ENCODE measurements at regions not wholly inside any gene's neighbourhood (a gene's known extent, or its start where the extent isn't known, plus 50 kb on each side); places are given as distances from the start of the nearest gene placed in this dataset.

GRCh38 chr6:77299931-77300330 is 163.4 kb downstream of the HTR1B start:
- DNase-seq (ENCODE audit: low read depth): no peak
- H3K4me3 ChIP-seq (ENCODE audit: low read depth, low read length): no peak overlapping the region
- TF ChIP-seq, protein P1, sequence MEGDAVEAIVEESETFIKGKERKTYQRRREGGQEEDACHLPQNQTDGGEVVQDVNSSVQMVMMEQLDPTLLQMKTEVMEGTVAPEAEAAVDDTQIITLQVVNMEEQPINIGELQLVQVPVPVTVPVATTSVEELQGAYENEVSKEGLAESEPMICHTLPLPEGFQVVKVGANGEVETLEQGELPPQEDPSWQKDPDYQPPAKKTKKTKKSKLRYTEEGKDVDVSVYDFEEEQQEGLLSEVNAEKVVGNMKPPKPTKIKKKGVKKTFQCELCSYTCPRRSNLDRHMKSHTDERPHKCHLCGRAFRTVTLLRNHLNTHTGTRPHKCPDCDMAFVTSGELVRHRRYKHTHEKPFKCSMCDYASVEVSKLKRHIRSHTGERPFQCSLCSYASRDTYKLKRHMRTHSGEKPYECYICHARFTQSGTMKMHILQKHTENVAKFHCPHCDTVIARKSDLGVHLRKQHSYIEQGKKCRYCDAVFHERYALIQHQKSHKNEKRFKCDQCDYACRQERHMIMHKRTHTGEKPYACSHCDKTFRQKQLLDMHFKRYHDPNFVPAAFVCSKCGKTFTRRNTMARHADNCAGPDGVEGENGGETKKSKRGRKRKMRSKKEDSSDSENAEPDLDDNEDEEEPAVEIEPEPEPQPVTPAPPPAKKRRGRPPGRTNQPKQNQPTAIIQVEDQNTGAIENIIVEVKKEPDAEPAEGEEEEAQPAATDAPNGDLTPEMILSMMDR (conservative IDR thresholded peaks at IDR 0.05; ENCODE audit: low read depth, low read length): no peak

DNA sequence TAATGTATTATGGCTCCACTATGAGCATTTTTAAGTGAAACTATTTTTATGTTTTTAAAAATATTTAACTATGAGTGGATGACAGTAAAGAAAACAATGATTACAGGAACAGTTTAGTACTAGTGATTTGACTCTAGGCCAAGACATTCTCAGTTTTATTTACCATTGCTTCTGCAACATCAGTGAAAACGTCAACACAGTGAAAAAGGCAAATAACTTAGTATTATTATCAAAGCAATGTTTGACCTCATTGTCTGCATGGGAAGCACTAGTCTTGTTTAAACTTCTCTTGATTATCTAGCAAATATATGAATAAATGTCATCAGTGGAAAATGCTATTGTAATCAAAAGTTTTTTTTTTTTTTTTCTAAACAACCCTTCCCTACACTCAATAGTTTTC is 165.0 kb downstream of the HTR1B start:
- TF ChIP-seq, protein P1 (conservative IDR thresholded peaks at IDR 0.05; ENCODE audit: low read depth, low read length): no peak
- DNase-seq (ENCODE audit: low read depth): peak; percentile 24
- no peak overlapping the region for H3K4me3 ChIP-seq (ENCODE audit: low read depth, low read length)

GRCh38 chr6:77292564-77293546 is 170.4 kb downstream of the HTR1B start:
- TF ChIP-seq, protein P1 (conservative IDR thresholded peaks at IDR 0.05; ENCODE audit: low read depth, low read length): no peak
- H3K4me3 ChIP-seq (ENCODE audit: low read depth, low read length): no peak overlapping the region
- DNase-seq (ENCODE audit: low read depth): peak; percentile 90

DNA sequence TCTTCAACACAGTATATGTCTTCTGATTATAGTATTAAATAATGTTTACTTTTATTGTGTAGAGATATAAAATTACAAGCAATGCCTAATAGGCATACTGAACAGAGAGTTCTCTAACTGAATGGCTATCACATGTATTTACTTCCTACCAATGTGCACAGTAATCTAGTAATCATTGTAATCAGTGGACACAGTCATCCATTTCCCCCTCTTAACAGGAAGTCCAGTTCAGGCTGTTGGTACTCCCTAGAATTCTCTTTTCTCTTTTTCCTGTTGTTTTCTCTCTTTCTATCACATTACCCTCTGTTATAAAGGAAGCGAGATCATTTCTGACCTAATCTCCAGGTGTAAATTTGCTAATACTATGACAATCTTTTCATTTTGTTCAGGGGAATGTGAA is 172.5 kb downstream of the HTR1B start:
- TF ChIP-seq, protein P1 (conservative IDR thresholded peaks at IDR 0.05; ENCODE audit: low read depth, low read length): no peak
- no peak for DNase-seq (ENCODE audit: low read depth)
- H3K4me3 ChIP-seq (ENCODE audit: low read depth, low read length): no peak overlapping the region

- DNase-seq (ENCODE audit: low read depth): no peak
- TF ChIP-seq, protein P1 (conservative IDR thresholded peaks at IDR 0.05; ENCODE audit: low read depth, low read length): no peak
- H3K4me3 ChIP-seq (ENCODE audit: low read depth, low read length): no peak overlapping the region
Observed at GRCh38 chr6:77286541-77286940, 176.8 kb downstream of the HTR1B start.

DNA sequence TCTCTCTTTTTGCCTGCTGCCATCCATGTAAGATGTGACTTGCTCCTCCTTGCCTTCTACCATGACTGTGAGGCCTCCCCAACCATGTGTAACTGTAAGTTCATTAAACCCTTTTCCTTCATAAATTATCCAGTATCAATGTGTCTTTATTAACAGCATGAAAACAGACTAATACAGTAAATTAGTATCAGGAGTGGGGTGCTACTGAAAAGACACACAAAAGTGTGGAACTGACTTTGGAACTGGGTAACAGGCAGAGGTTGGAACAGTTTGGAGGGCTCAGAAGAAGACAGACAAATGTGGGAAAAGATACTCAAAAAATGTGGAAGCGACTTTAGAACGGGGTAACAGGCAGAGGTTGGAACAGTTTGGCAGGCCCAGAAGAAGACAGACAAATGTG is 189.4 kb downstream of the HTR1B start:
- no peak for DNase-seq (ENCODE audit: low read depth)
- H3K4me3 ChIP-seq (ENCODE audit: low read depth, low read length): no peak overlapping the region
- TF ChIP-seq, protein P1 (conservative IDR thresholded peaks at IDR 0.05; ENCODE audit: low read depth, low read length): no peak

DNA sequence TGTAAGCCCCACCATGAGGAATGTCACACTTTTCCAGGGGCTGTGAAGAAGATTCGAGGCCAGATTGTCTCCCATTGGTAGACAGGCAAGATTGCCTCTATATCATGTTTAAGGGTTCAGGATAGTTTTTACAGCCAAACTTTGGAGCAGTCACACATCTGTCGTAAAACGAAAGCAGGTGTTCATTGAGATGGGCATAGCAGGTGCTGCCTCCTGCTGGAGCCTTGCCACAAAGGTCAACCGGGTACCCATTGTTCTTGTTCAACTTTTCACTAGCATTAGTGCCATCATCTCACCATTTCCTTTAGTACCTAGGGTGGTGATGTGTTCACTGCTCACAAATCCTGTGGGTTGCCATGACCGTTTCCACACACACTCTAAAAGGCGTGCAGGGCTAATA is 198.3 kb downstream of the HTR1B start:
- H3K4me3 ChIP-seq (ENCODE audit: low read depth, low read length): no peak overlapping the region
- no peak for DNase-seq (ENCODE audit: low read depth)
- TF ChIP-seq, protein P1 (conservative IDR thresholded peaks at IDR 0.05; ENCODE audit: low read depth, low read length): no peak
